Thyroid gland (tissue), 4 donors: ENCODE measurements at regions not wholly inside any gene's neighbourhood (a gene's known extent, or its start where the extent isn't known, plus 50 kb on each side); places are given as distances from the start of the nearest gene placed in this dataset.

Experiments used
- POLR2A ChIP-seq, 2 donors: fragments of 450-650 bp; IDR thresholded peaks; one replicate each; pipeline ENCODE4 v1.6.1; 2017; ENCODE audit warnings: antibody characterized with exemption in 2 of 2, mild to moderate bottlenecking in 2 of 2, moderate library complexity in 1 of 2
- TF ChIP-seq, protein P1 (sequence below), 6 experiments: fragments of 200-600 bp in 3 of 6; fragments of 450-650 bp in 3 of 6; sonication (generic) in 3 of 6; IDR thresholded peaks; one replicate each; pipeline ENCODE4 v1.5.1; 2016 to 2019; ENCODE audit warnings: antibody characterized with exemption in 6 of 6, mild to moderate bottlenecking in 2 of 6, inconsistent platforms in 1 of 6, moderate library complexity in 1 of 6

DNA sequence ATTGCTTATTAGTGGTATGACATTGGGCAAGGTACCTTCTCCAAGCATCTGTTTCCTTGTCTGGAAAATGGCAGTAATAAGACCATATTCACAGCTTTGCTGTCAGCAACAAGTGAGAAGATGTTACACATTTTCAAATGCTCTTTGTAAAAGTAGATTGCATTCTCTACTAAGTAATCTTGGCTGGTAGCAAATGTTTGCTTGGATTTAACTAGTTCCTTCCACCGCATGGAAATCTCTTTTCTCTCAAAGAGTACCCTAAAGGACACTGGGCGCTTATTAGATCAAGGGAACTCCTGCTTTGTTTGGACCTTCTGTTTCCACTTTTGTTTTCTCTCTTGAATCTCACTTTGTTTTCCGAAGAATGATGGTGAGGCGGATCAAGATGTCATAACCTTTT is 185.2 kb upstream of the BMPER start:
- TF ChIP-seq POLR2A (IDR thresholded peaks at IDR 0.05): no peak
- TF ChIP-seq, protein P1, sequence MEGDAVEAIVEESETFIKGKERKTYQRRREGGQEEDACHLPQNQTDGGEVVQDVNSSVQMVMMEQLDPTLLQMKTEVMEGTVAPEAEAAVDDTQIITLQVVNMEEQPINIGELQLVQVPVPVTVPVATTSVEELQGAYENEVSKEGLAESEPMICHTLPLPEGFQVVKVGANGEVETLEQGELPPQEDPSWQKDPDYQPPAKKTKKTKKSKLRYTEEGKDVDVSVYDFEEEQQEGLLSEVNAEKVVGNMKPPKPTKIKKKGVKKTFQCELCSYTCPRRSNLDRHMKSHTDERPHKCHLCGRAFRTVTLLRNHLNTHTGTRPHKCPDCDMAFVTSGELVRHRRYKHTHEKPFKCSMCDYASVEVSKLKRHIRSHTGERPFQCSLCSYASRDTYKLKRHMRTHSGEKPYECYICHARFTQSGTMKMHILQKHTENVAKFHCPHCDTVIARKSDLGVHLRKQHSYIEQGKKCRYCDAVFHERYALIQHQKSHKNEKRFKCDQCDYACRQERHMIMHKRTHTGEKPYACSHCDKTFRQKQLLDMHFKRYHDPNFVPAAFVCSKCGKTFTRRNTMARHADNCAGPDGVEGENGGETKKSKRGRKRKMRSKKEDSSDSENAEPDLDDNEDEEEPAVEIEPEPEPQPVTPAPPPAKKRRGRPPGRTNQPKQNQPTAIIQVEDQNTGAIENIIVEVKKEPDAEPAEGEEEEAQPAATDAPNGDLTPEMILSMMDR (IDR thresholded peaks at IDR 0.05): no peak
